Progenitor cell of endocrine pancreas (in vitro differentiated cells): ENCODE measurements at regions not wholly inside any gene's neighbourhood (a gene's known extent, or its start where the extent isn't known, plus 50 kb on each side); places are given as distances from the start of the nearest gene placed in this dataset.

Experiments used
- DNase-seq: peaks from one replicate; pipeline ENCODE4 v3.0.0; 2021; ENCODE audit warnings: low spot score; ENCODE audit not compliant: unreplicated experiment
- H3K27ac Mint-ChIP-seq: 2 replicates; pipeline ENCODE4 v1.8.0; 2021; ENCODE audit warnings: mild to moderate bottlenecking, moderate library complexity, mixed read lengths
- H3K27me3 Mint-ChIP-seq: 2 replicates; pipeline ENCODE4 v1.8.0; 2021; ENCODE audit warnings: mixed read lengths
- H3K36me3 Mint-ChIP-seq: 2 replicates; pipeline ENCODE4 v1.8.0; 2022; ENCODE audit warnings: mixed read lengths; ENCODE audit not compliant: insufficient read depth
- H3K4me1 Mint-ChIP-seq: 2 replicates; pipeline ENCODE4 v1.8.0; 2021; ENCODE audit warnings: low read depth, mixed read lengths
- H3K4me3 Mint-ChIP-seq: 2 replicates; pipeline ENCODE4 v1.8.0; 2021; ENCODE audit warnings: low read depth, mild to moderate bottlenecking, moderate library complexity, mixed read lengths
- H3K9me3 Mint-ChIP-seq: 2 replicates; pipeline ENCODE4 v1.8.0; 2021; ENCODE audit warnings: low read depth, mixed read lengths
- CTCF ChIP-seq: fragments of 200-600 bp; sonication (generic); IDR thresholded peaks from one replicate; pipeline ENCODE4 v1.5.0; 2021; ENCODE audit warnings: antibody characterized with exemption, mild to moderate bottlenecking; ENCODE audit not compliant: unreplicated experiment

- no peak overlapping the region for H3K4me3 Mint-ChIP-seq
- H3K27me3 Mint-ChIP-seq, result no peaks in the 10 kb centered on the region
- H3K9me3 Mint-ChIP-seq, result peaks cover 4% of the 10 kb centered on the region
- no peaks in the 10 kb centered on the region for H3K4me1 Mint-ChIP-seq
- TF ChIP-seq CTCF, result no peak
- DNase-seq, result no peak
- no peaks in the 10 kb centered on the region for H3K36me3 Mint-ChIP-seq
- no peak overlapping the region for H3K27ac Mint-ChIP-seq
Measured at GRCh38 chr3:86865506-86865905, 125.4 kb downstream of the VGLL3 start.

- no peak for TF ChIP-seq CTCF
- Mint-ChIP-seq H3K27me3 (no peaks in the 10 kb centered on the region), H3K27ac (no peak overlapping the region)
Measured at GRCh38 chr3:86856711-86857110, 134.2 kb downstream of the VGLL3 start.

GRCh38 chr3:86849991-86850390 is 141.0 kb downstream of the VGLL3 start:
- DNase-seq, result no peak
- no peak for TF ChIP-seq CTCF
- Mint-ChIP-seq H3K36me3 (no peaks in the 10 kb centered on the region), H3K9me3 (no peaks in the 10 kb centered on the region), H3K4me3 (no peak overlapping the region), H3K4me1 (no peaks in the 10 kb centered on the region), H3K27me3 (no peaks in the 10 kb centered on the region), H3K27ac (no peak overlapping the region)

More at GRCh38 chr3:86856711-86857110, 134.2 kb downstream of the VGLL3 start:
- DNase-seq, result no peak
- Mint-ChIP-seq H3K9me3 (no peaks in the 10 kb centered on the region), H3K4me3 (no peak overlapping the region), H3K4me1 (no peaks in the 10 kb centered on the region), H3K36me3 (no peaks in the 10 kb centered on the region)

GRCh38 chr3:86845726-86846125 is 145.2 kb downstream of the VGLL3 start:
- Mint-ChIP-seq H3K9me3 (no peaks in the 10 kb centered on the region), H3K4me3 (no peak overlapping the region), H3K4me1 (no peaks in the 10 kb centered on the region), H3K36me3 (no peaks in the 10 kb centered on the region), H3K27me3 (no peaks in the 10 kb centered on the region), H3K27ac (no peak overlapping the region)
- DNase-seq, result no peak
- no peak for TF ChIP-seq CTCF

- no peak for TF ChIP-seq CTCF
Measured at GRCh38 chr3:86838927-86839326, 152.0 kb downstream of the VGLL3 start.

More at GRCh38 chr3:86838927-86839326, 152.0 kb downstream of the VGLL3 start:
- H3K27ac Mint-ChIP-seq, result no peak overlapping the region
- H3K4me3 Mint-ChIP-seq, result no peak overlapping the region
- H3K9me3 Mint-ChIP-seq, result no peaks in the 10 kb centered on the region
- H3K4me1 Mint-ChIP-seq, result no peaks in the 10 kb centered on the region
- H3K36me3 Mint-ChIP-seq, result no peaks in the 10 kb centered on the region
- DNase-seq, result no peak
- H3K27me3 Mint-ChIP-seq, result no peaks in the 10 kb centered on the region
